C4-2B (cell line): ENCODE measurements at regions not wholly inside any gene's neighbourhood (a gene's known extent, or its start where the extent isn't known, plus 50 kb on each side); places are given as distances from the start of the nearest gene placed in this dataset.

ENCODE experiments used
- CTCF ChIP-seq: fragments of 450-650 bp; conservative IDR thresholded peaks from 2 replicates; pipeline ENCODE4 v1.5.1; 2017; ENCODE audit warnings: mild to moderate bottlenecking
- ZFX ChIP-seq: fragments of 450-650 bp; IDR thresholded peaks from 2 replicates; pipeline ENCODE4 v1.6.1; 2017

DNA sequence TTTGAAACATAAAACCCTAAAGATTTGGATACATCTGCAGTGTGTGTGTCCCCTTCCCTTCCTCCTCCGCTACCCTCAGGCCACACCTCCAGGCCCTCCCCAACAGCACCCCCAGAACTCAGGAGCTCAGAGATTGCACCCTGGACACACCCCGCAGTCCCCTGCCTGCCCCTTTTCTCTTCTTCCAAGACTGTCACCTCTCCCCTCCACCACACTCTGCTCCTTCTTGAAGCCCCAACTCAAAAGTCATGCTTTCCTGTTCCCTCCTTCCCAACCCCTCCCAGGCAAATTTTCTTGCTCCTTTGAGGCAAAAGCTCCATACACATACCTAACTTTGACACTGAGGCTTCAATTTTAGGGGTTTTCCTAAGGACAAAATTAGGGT, 285.7 kb upstream of the STT3B start:
- TF ChIP-seq CTCF (no peak), ZFX (no peak)
